HL-60 (cell line): ENCODE measurements at regions not wholly inside any gene's neighbourhood (a gene's known extent, or its start where the extent isn't known, plus 50 kb on each side); places are given as distances from the start of the nearest gene placed in this dataset.

Experiments
- DNase-seq, 2 experiments: peaks; one replicate each; pipeline ENCODE4 v3.0.0-alpha.2; 2010 to 2020; ENCODE audit warnings: low read depth in 1 of 2, low spot score in 1 of 2
- H3K27ac ChIP-seq: fragments of 250-450 bp; sonication (Bioruptor Pico); replicated peaks from 2 replicates; pipeline ENCODE4 v1.5.1; 2020; ENCODE audit warnings: mild to moderate bottlenecking, moderate library complexity
- H3K27me3 ChIP-seq: fragments of 250-450 bp; sonication (Bioruptor Pico); 2 replicates; pipeline ENCODE4 v1.5.1; 2021; ENCODE audit warnings: mild to moderate bottlenecking, moderate library complexity; ENCODE audit not compliant: insufficient read depth, poor library complexity, severe bottlenecking
- H3K4me3 ChIP-seq: replicated peaks from 2 replicates; pipeline ENCODE4 v1.5.1; 2011; ENCODE audit warnings: mild to moderate bottlenecking, control low read depth, low read length; ENCODE audit not compliant: insufficient read depth
- CTCF ChIP-seq: IDR thresholded peaks from one replicate; pipeline ENCODE4 v1.5.1; 2011; ENCODE audit warnings: low read length, control low read depth, inconsistent platforms; ENCODE audit not compliant: insufficient read depth
- GABPA ChIP-seq: IDR thresholded peaks from 2 replicates; pipeline ENCODE4 v1.6.1; 2012; ENCODE audit warnings: low read depth
- POLR2AphosphoS5 ChIP-seq: IDR thresholded peaks from 2 replicates; pipeline ENCODE4 v1.6.1; 2012; ENCODE audit warnings: low read depth
- REST ChIP-seq: IDR thresholded peaks from 2 replicates; pipeline ENCODE4 v1.6.1; 2012; ENCODE audit warnings: low read depth; ENCODE audit not compliant: insufficient replicate concordance
- SPI1 ChIP-seq: IDR thresholded peaks from 2 replicates; pipeline ENCODE4 v1.6.1; 2012; ENCODE audit warnings: low read depth, mild to moderate bottlenecking, borderline replicate concordance

DNA sequence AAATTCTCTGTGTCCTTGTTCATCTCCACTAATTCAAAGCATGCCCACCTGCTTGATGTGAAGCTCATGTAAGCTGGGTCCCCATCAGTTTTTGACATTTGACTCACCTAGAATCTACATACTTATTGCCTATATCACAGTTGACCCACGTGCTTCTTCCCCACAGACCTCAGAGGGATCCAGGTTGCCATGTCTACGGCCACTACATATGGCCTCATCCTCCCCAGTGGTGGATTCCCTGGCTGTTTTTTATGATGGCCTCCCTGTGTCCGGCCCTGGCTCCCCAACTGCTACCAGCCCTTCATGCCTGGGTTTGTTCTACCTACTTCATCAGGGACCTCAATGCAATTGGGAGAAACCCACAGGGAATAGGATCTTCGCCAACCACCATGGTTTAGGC, 187.4 kb upstream of the GDF10 start:
- no peak for TF ChIP-seq REST
- no peak for TF ChIP-seq POLR2AphosphoS5
- TF ChIP-seq CTCF, result no peak
- no peak for TF ChIP-seq SPI1
- TF ChIP-seq GABPA, result no peak
- H3K27ac ChIP-seq, result no peak overlapping the region
- H3K27me3 ChIP-seq, result no peaks in the 10 kb centered on the region
- H3K4me3 ChIP-seq, result no peak overlapping the region
- no peak for DNase-seq

GRCh38 chr10:47113907-47114500, 186.0 kb upstream of the GDF10 start:
- no peak overlapping the region for H3K4me3 ChIP-seq
- DNase-seq, result no peak
- H3K27ac ChIP-seq, result no peak overlapping the region
- no peaks in the 10 kb centered on the region for H3K27me3 ChIP-seq
- TF ChIP-seq SPI1 (no peak), CTCF (no peak), GABPA (no peak), POLR2AphosphoS5 (no peak)

DNA sequence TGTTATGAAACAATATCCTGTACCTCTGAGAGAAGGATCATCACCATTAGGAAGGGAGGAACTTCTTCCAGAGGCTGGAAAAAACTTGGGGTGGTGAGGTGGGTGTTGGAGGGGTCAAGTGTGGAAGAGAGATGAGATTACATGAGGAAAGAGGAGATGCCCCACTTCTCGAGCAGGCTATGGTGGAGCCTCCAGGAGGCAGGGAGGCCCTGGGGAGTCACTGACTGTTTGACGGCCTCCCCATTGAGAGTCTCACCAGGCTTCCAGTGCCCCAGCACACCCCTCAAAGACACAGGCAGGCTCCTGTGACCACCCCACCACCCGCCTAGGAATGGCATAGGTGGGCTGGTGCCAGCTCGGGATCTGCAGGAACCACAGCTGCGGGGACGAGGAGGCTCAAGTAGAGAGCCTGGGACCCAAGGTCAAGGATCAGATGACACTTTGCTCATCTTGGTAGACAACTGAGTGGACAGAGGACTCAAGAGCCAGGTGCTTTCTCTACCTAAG, 185.3 kb upstream of the GDF10 start:
- no peak for TF ChIP-seq REST
- no peak for TF ChIP-seq POLR2AphosphoS5
- no peak overlapping the region for H3K27ac ChIP-seq
- no peak for DNase-seq
- no peaks in the 10 kb centered on the region for H3K27me3 ChIP-seq
- no peak overlapping the region for H3K4me3 ChIP-seq

GRCh38 chr10:47115322-47115721, 184.7 kb upstream of the GDF10 start:
- H3K27ac ChIP-seq, result no peak overlapping the region
- no peaks in the 10 kb centered on the region for H3K27me3 ChIP-seq
- DNase-seq, result no peak
- no peak overlapping the region for H3K4me3 ChIP-seq
- TF ChIP-seq CTCF (no peak), POLR2AphosphoS5 (no peak), SPI1 (no peak), GABPA (no peak), REST (no peak)
